Colonic mucosa (tissue), 4 donors: ENCODE measurements at regions not wholly inside any gene's neighbourhood (a gene's known extent, or its start where the extent isn't known, plus 50 kb on each side); places are given as distances from the start of the nearest gene placed in this dataset.

Experiments used
- DNase-seq: peaks from one replicate; pipeline ENCODE4 v3.0.0-alpha.2; 2020
- H3K27ac ChIP-seq: fragments of 200-600 bp; one replicate; pipeline ENCODE4 v1.8.0; 2021
- H3K27me3 ChIP-seq: fragments of 200-600 bp; one replicate; pipeline ENCODE4 v1.8.0; 2021
- H3K36me3 ChIP-seq: fragments of 200-600 bp; one replicate; pipeline ENCODE4 v1.8.0; 2021
- H3K4me1 ChIP-seq: fragments of 200-600 bp; one replicate; pipeline ENCODE4 v1.8.0; 2021; ENCODE audit warnings: mild to moderate bottlenecking
- H3K4me3 ChIP-seq: fragments of 200-600 bp; one replicate; pipeline ENCODE4 v1.8.0; 2021
- H3K9ac ChIP-seq, 2 donors: one replicate each; pipeline ENCODE4 v1.7.0; 2013; ENCODE audit warnings: control low read depth in 2 of 2, low read depth in 2 of 2, low read length in 2 of 2
- H3K9me3 ChIP-seq: fragments of 200-600 bp; one replicate; pipeline ENCODE4 v1.8.0; 2021
- intact Hi-C: fragments of 100-400 bp; cut with DNase I; formaldehyde crosslinking; loops from one replicate; pipeline ENCODE4 v1.14.1; 2022
- TF ChIP-seq, protein P1 (sequence below): fragments of 200-600 bp; IDR thresholded peaks from one replicate; pipeline ENCODE4 v1.8.0; 2022; ENCODE audit warnings: antibody characterized with exemption, mild to moderate bottlenecking
- donor health status: healthy.
- donor health status: DM: no; HTN: no; CAD: no.
- donor health status: DM: no; HTN: no; CAD: no.

DNA sequence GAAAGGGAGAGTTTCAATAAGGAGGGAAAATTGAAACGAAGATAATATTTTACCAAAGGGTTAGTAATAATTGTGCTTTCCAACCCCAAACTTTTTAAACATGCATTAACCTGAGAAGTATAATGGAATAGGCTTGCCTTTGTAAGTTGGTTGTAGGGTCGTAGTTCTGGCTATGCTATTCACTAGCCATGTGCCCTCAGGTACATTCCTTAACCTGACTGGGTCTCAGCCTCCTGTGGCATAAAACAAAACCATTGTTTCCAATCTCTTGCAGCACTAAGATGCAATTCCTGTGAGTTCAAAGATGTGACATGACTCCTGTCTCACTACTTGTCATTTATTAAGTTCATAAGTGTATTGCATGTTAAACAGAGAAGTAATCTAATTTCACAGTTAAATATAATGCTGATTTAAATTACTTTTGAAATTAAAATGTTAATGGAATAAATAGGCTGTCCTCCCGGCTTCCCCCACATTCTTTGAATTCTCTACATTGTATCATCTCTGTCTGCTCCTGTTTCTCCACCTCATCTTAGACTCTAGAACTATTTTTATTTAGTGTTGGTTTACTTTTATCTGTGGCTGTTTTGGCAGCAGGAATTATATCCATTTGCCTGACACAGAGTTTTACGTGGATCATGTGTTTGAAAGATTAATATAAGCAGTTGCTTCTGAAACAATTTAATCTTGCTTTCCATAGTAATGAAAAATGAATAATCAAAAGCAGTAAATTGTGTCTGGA is 216.3 kb downstream of the FAT3 start:
- no peaks in the 10 kb centered on the region for H3K4me1 ChIP-seq
- H3K9me3 ChIP-seq = no peaks in the 10 kb centered on the region
- H3K27ac ChIP-seq = no peak overlapping the region
- TF ChIP-seq, protein P1, sequence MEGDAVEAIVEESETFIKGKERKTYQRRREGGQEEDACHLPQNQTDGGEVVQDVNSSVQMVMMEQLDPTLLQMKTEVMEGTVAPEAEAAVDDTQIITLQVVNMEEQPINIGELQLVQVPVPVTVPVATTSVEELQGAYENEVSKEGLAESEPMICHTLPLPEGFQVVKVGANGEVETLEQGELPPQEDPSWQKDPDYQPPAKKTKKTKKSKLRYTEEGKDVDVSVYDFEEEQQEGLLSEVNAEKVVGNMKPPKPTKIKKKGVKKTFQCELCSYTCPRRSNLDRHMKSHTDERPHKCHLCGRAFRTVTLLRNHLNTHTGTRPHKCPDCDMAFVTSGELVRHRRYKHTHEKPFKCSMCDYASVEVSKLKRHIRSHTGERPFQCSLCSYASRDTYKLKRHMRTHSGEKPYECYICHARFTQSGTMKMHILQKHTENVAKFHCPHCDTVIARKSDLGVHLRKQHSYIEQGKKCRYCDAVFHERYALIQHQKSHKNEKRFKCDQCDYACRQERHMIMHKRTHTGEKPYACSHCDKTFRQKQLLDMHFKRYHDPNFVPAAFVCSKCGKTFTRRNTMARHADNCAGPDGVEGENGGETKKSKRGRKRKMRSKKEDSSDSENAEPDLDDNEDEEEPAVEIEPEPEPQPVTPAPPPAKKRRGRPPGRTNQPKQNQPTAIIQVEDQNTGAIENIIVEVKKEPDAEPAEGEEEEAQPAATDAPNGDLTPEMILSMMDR = no peak
- H3K36me3 ChIP-seq = no peaks in the 10 kb centered on the region
- no peak overlapping the region for H3K4me3 ChIP-seq
- intact Hi-C loops = no loop called here
- no peak overlapping the region for H3K9ac ChIP-seq
- H3K27me3 ChIP-seq = no peaks in the 10 kb centered on the region
- DNase-seq = no peak

DNA sequence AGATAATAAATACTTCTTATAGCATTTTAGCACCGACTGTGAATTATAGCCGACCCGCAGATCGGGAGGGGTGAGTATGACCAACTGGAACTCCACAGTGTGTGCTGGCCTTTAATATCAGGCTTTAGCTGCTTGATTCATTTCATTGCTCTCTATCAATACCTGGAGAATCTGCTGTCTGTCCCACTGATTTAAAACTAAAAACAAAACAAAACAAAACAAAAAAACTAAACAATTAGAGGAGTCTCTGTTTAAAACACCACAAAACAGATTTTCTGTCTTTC is 216.8 kb downstream of the FAT3 start:
- Histone ChIP-seq H3K9me3 (no peaks in the 10 kb centered on the region), H3K9ac (no peak overlapping the region), H3K4me1 (no peaks in the 10 kb centered on the region), H3K36me3 (no peaks in the 10 kb centered on the region), H3K27me3 (no peaks in the 10 kb centered on the region), H3K27ac (no peak overlapping the region), H3K4me3 (no peak overlapping the region)
- intact Hi-C loops = no loop called here
- DNase-seq = no peak
- TF ChIP-seq, protein P1 = no peak

DNA sequence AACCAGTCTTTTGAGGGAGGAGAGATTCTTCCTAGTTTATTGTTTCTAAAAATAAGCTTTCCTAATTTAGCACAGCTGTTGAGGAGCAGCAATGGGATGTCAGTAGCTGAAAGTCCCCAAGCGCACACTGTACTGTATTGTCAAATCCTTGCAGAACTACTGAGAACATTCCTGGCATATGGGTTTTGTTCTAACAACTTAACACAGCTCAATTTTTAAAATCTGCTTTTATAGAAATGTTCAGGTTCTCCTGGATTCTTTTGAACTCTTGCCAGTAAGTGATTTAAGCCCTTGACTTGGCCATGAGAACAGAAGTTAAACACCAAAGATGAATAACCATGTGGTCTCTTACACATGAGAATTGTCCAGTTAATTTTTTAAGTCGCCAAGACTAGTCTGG is 218.6 kb downstream of the FAT3 start:
- no peak for DNase-seq
- Histone ChIP-seq H3K27me3 (no peaks in the 10 kb centered on the region), H3K9ac (no peak overlapping the region), H3K4me1 (no peaks in the 10 kb centered on the region), H3K4me3 (no peak overlapping the region), H3K9me3 (no peaks in the 10 kb centered on the region), H3K27ac (no peak overlapping the region), H3K36me3 (no peaks in the 10 kb centered on the region)
- TF ChIP-seq, protein P1 = no peak
- intact Hi-C loops = no loop called here

DNA sequence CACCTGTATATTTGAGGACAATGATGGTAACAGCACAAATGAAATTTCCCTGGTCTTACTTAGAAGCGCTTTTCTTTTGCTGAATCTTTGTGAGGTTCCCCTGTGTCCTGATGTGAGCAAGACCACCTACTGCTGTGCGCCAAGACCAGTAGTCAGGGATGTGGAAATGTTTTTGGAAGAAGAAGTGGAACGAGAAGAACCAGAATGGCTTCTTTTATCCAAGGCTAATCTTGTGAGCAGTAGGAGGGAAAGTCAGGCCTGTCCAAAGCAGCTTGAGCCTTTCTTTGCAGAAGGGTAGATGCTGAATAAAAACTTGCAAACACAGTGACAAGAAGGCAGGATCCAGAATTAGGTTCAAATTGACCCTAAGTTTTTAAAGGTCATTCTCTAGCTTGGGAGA is 223.0 kb downstream of the FAT3 start:
- no peak overlapping the region for H3K27ac ChIP-seq
- TF ChIP-seq, protein P1 = no peak
- H3K4me3 ChIP-seq = no peak overlapping the region
- H3K9ac ChIP-seq = no peak overlapping the region
- no peaks in the 10 kb centered on the region for H3K36me3 ChIP-seq
- no peaks in the 10 kb centered on the region for H3K27me3 ChIP-seq
- H3K4me1 ChIP-seq = no peaks in the 10 kb centered on the region
- no peak for DNase-seq
- intact Hi-C loops = no loop called here
- H3K9me3 ChIP-seq = no peaks in the 10 kb centered on the region

DNA sequence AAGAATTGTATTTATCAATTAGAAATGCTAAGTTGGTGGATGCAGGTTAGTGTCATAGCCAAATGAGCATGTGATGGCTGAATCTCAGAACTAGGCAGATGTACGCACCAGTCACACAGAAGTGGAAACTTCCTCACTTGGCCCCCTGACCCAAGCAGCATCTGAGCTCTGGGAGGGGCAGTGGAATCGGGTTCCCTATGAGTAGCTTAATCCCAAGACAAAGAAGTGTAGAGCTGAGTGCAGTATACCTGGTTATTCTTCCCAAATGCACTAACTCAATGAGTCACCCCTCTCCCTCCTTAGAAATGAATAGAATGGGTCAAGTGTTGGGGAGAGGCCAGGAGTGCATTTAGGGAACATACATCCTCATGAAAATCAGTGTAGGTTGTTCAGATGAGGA is 224.6 kb downstream of the FAT3 start:
- no peak overlapping the region for H3K9ac ChIP-seq
- DNase-seq = no peak
- no peak overlapping the region for H3K27ac ChIP-seq
- no peak overlapping the region for H3K4me3 ChIP-seq
- no peaks in the 10 kb centered on the region for H3K27me3 ChIP-seq
- intact Hi-C loops = no loop called here
- no peaks in the 10 kb centered on the region for H3K4me1 ChIP-seq
- H3K9me3 ChIP-seq = no peaks in the 10 kb centered on the region
- TF ChIP-seq, protein P1 = no peak
- no peaks in the 10 kb centered on the region for H3K36me3 ChIP-seq

DNA sequence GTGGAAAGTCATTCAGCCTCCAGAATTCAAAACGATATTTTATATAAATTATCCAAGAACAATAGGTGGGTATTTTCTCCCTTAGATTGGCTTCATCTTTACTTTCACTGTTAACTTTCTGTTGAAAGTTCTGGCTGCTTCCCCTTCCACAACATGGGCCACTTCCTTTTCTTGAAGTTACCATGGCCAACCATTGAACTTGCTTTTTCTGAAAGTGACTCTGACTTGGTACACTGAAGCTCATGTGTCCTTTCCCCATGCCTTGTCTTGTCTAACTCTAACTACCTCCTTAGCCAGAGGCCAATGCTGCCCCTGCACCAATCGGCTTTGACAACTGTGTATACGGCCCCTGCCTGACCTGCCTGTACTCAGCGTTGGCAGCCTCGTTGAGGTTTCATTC is 225.2 kb downstream of the FAT3 start:
- Histone ChIP-seq H3K4me3 (no peak overlapping the region), H3K36me3 (no peaks in the 10 kb centered on the region), H3K4me1 (no peaks in the 10 kb centered on the region), H3K27me3 (no peaks in the 10 kb centered on the region), H3K9ac (no peak overlapping the region), H3K9me3 (no peaks in the 10 kb centered on the region), H3K27ac (no peak overlapping the region)
- no peak for DNase-seq
- intact Hi-C loops = no loop called here
- TF ChIP-seq, protein P1 = no peak
